ENCODE measurements at regions not wholly inside any gene's neighbourhood (a gene's known extent, or its start where the extent isn't known, plus 50 kb on each side); places are given as distances from the start of the nearest gene placed in this dataset.

DNA sequence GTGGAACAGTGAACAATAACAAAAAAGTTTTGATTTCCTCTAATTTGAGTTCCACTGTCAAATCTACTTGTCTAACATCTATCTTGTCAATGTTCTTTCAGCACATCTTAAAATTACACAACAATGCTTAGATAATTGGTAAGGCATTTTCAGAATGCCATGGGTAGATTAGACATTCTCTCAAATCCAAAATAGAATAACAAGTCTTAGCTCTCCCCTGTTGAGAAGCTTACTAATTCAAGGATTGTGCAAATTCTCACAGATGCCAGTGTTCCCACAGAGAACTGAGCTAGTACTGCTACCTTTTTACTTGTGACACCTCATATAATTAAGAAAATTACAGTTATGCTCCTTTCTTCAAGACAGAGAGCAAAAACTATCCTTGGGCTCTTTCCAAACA lies 2442.0 kb downstream of the PCDH7 start:
- Histone ChIP-seq H3K36me3 (ENCODE audit: insufficient read depth, low read length) (no peaks in the 10 kb centered on the region), H3K4me3 (ENCODE audit: low read depth in 1 of 2, low read length in 2 of 2) (no peak overlapping the region), H3K27me3 (ENCODE audit: control insufficient read depth in 1 of 2, insufficient read depth in 2 of 2, low read length in 2 of 2) (no peaks in the 10 kb centered on the region), H3K27ac (ENCODE audit: low read depth, low read length) (no peak overlapping the region), H3K9ac (ENCODE audit: low read length) (no peak overlapping the region), H3K4me1 (ENCODE audit: insufficient read depth, low read length) (no peaks in the 10 kb centered on the region), H3K9me3 (ENCODE audit: low read length) (no peaks in the 10 kb centered on the region)

DNA sequence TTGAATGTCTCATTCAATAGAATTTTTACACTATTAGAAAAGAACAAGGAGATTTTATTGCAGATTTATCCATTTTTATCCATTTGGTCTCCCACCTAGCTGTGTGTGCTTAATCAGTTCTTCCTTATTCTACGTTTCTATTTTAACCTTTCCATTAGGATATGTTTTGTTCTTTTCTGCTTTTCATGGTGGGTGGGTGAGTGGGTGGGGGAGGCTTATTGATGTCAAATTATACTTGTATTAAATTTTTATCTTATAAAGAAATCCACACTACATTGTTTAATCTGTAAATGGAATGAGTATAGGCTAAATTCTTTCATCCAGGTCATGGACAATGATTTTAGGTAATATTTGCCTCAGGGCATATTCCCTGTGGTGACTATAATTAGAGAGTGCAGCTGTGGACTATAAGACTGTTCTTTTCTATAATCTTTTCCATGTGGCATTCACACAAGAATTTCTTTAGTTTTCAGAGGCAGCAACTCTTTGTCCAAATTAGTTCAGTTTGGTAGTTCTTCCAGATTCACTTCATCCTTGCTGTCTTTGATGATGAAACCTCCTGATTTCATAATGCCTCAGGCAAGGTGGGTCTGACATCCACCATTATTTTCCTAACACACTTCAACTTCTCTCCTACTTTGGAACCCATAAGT lies 2451.8 kb downstream of the PCDH7 start:
- Histone ChIP-seq H3K27ac (ENCODE audit: low read depth, low read length) (no peak overlapping the region), H3K9me3 (ENCODE audit: low read length) (no peaks in the 10 kb centered on the region), H3K9ac (ENCODE audit: low read length) (no peak overlapping the region), H3K36me3 (ENCODE audit: insufficient read depth, low read length) (no peaks in the 10 kb centered on the region), H3K4me1 (ENCODE audit: insufficient read depth, low read length) (no peaks in the 10 kb centered on the region), H3K4me3 (ENCODE audit: low read depth in 1 of 2, low read length in 2 of 2) (no peak overlapping the region), H3K27me3 (ENCODE audit: control insufficient read depth in 1 of 2, insufficient read depth in 2 of 2, low read length in 2 of 2) (no peaks in the 10 kb centered on the region)

DNA sequence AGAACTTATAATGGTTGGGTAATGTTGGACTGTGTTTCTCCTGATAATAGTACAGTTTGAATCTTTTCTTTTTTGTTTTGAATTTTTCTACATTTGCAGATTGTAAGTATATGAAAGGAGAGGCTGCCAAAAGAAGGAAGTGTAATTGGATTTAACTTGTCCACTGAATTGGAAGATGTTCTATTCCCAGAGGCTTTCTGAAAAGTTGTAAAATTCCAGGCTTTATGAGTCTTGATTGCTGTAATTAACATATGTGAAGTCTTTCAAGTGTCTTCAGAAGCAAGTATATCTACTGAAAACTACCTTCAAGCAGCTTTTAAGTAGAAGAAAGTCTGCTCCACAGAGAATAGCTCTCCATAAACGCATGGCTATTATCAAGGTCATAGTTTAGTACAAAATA lies 2456.4 kb downstream of the PCDH7 start:
- no peak overlapping the region for H3K4me3 ChIP-seq (ENCODE audit: low read depth in 1 of 2, low read length in 2 of 2)
- H3K27me3 ChIP-seq (ENCODE audit: control insufficient read depth in 1 of 2, insufficient read depth in 2 of 2, low read length in 2 of 2) = no peaks in the 10 kb centered on the region
- no peaks in the 10 kb centered on the region for H3K9me3 ChIP-seq (ENCODE audit: low read length)
- no peaks in the 10 kb centered on the region for H3K36me3 ChIP-seq (ENCODE audit: insufficient read depth, low read length)
- H3K9ac ChIP-seq (ENCODE audit: low read length) = no peak overlapping the region
- no peak overlapping the region for H3K27ac ChIP-seq (ENCODE audit: low read depth, low read length)
- no peaks in the 10 kb centered on the region for H3K4me1 ChIP-seq (ENCODE audit: insufficient read depth, low read length)

DNA sequence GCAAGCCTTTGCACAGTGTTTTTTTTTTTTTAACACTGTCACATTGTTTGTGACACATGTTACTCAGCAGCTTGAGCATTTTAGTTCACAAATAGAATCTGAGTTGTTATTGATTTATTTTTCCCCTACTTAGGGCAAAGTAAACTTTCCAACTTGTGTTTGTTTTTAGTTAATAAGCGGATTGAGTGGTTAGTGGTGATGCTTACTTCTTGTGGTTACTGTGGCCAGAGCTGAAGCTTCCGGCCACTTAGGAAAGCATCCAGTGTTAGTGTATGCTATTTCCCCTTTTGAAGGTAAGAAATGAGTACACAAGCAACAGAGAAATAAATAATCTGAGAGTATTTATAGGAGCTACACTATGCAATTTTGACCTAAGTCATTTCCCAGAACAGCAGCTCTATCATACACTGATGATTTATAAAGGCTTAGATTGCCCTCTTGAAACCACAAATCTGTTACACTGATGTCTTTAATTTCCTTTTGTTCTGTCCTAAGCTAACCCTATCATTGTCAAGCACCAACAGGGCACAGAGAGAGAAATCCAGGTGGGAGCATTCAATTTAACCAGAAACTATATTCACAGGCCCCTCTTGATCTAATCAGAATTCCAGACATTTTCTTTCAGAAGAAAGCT lies 2464.6 kb downstream of the PCDH7 start:
- no peak overlapping the region for H3K27ac ChIP-seq (ENCODE audit: low read depth, low read length)
- H3K9me3 ChIP-seq (ENCODE audit: low read length) = no peaks in the 10 kb centered on the region
- no peak overlapping the region for H3K4me3 ChIP-seq (ENCODE audit: low read depth in 1 of 2, low read length in 2 of 2)
- H3K36me3 ChIP-seq (ENCODE audit: insufficient read depth, low read length) = no peaks in the 10 kb centered on the region
- H3K9ac ChIP-seq (ENCODE audit: low read length) = no peak overlapping the region
- no peaks in the 10 kb centered on the region for H3K27me3 ChIP-seq (ENCODE audit: control insufficient read depth in 1 of 2, insufficient read depth in 2 of 2, low read length in 2 of 2)
- no peaks in the 10 kb centered on the region for H3K4me1 ChIP-seq (ENCODE audit: insufficient read depth, low read length)

DNA sequence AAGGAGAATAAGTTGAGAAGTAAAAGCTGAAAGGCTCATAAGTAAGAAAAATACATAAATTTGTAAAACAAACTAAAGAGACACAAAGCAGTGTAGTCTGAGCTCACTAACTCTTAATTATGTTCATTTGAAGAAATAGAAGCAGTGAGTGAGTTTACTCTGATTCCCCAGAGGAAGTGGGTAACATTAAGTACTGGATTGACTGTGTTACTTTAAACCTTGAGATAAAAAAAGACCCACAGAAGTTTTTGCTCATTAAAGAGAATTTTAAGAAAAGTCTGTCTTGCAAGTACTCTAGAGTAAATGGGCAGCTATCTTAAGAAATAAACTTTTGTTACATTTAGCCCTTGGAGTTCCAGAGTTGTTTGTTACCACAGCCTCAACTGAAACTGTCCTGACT lies 2466.9 kb downstream of the PCDH7 start:
- Histone ChIP-seq H3K9ac (ENCODE audit: low read length) (no peak overlapping the region), H3K27ac (ENCODE audit: low read depth, low read length) (no peak overlapping the region), H3K9me3 (ENCODE audit: low read length) (no peaks in the 10 kb centered on the region), H3K36me3 (ENCODE audit: insufficient read depth, low read length) (no peaks in the 10 kb centered on the region), H3K4me3 (ENCODE audit: low read depth in 1 of 2, low read length in 2 of 2) (no peak overlapping the region), H3K27me3 (ENCODE audit: control insufficient read depth in 1 of 2, insufficient read depth in 2 of 2, low read length in 2 of 2) (no peaks in the 10 kb centered on the region), H3K4me1 (ENCODE audit: insufficient read depth, low read length) (no peaks in the 10 kb centered on the region)

DNA sequence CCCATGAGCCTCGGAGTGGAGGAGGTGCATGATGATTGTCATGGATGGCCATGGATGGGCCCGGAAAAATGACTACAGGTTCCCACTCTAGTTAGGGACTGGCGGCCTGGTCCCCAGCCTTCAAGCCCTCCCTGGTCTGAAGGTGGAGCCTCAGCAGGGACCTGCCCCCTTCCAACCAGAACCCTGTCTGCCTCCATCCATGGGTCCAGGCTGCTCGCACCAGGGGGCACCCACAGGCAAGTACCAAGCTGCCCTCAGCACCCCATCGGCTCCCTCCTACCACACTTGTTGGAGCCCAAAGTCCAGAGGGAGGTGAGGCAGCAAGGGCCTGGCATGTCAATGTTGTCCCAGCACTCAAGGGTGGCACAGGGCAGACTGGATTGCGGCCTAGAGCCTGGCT lies 2468.6 kb downstream of the PCDH7 start:
- no peaks in the 10 kb centered on the region for H3K9me3 ChIP-seq (ENCODE audit: low read length)
- no peak overlapping the region for H3K4me3 ChIP-seq (ENCODE audit: low read depth in 1 of 2, low read length in 2 of 2)
- no peak overlapping the region for H3K9ac ChIP-seq (ENCODE audit: low read length)
- no peaks in the 10 kb centered on the region for H3K36me3 ChIP-seq (ENCODE audit: insufficient read depth, low read length)
- H3K27ac ChIP-seq (ENCODE audit: low read depth, low read length) = no peak overlapping the region
- H3K27me3 ChIP-seq (ENCODE audit: control insufficient read depth in 1 of 2, insufficient read depth in 2 of 2, low read length in 2 of 2) = no peaks in the 10 kb centered on the region
- H3K4me1 ChIP-seq (ENCODE audit: insufficient read depth, low read length) = no peaks in the 10 kb centered on the region

DNA sequence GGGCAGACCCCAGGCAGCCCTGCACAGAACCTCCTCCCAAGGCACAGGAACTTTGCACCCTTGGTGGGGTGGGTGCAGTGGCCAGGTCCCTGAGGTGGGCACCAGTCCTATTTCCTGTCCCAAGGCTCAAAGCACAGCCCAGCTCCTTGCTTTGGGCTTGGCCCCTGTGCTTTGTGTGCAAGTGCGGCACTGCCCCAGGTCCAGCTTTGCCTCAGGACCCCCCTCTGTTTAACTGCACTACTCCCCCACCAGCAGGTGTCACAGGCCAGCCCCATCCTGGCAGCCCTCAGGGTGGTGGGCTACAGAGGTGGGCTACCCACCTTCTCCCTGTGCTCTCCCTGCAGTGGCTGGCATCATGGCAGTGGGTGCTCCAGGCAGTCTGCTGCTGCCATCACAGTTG lies 2469.0 kb downstream of the PCDH7 start:
- Histone ChIP-seq H3K27ac (ENCODE audit: low read depth, low read length) (no peak overlapping the region), H3K9ac (ENCODE audit: low read length) (no peak overlapping the region)

DNA sequence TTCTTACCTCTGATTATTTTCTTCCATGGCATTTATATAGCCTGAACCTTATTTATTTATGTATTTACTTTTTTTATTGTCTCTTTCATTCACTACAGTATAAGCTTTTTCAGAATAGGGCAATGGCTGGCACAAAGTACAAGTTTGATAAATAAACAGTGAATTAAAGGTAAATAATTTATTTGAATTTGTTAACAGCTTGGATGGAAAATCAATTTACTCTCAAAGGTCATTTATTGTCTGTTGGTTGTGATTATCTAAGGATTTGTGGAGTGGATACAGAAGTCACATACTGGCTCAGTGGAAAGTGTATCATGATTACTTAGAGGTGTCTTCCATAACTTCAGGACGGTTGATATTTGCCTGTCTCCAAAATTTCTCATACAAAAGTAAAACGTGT lies 2472.9 kb downstream of the PCDH7 start:
- H3K27me3 ChIP-seq (ENCODE audit: control insufficient read depth in 1 of 2, insufficient read depth in 2 of 2, low read length in 2 of 2) = no peaks in the 10 kb centered on the region
- H3K36me3 ChIP-seq (ENCODE audit: insufficient read depth, low read length) = no peaks in the 10 kb centered on the region
- no peak overlapping the region for H3K4me3 ChIP-seq (ENCODE audit: low read depth in 1 of 2, low read length in 2 of 2)
- H3K9me3 ChIP-seq (ENCODE audit: low read length) = no peaks in the 10 kb centered on the region
- no peak overlapping the region for H3K27ac ChIP-seq (ENCODE audit: low read depth, low read length)
- no peaks in the 10 kb centered on the region for H3K4me1 ChIP-seq (ENCODE audit: insufficient read depth, low read length)
- H3K9ac ChIP-seq (ENCODE audit: low read length) = no peak overlapping the region

More for the DNA sequence above, 2469.0 kb downstream of the PCDH7 start:
- no peak overlapping the region for H3K4me3 ChIP-seq (ENCODE audit: low read depth in 1 of 2, low read length in 2 of 2)
- no peaks in the 10 kb centered on the region for H3K9me3 ChIP-seq (ENCODE audit: low read length)
- no peaks in the 10 kb centered on the region for H3K36me3 ChIP-seq (ENCODE audit: insufficient read depth, low read length)
- no peaks in the 10 kb centered on the region for H3K27me3 ChIP-seq (ENCODE audit: control insufficient read depth in 1 of 2, insufficient read depth in 2 of 2, low read length in 2 of 2)
- H3K4me1 ChIP-seq (ENCODE audit: insufficient read depth, low read length) = no peaks in the 10 kb centered on the region

DNA sequence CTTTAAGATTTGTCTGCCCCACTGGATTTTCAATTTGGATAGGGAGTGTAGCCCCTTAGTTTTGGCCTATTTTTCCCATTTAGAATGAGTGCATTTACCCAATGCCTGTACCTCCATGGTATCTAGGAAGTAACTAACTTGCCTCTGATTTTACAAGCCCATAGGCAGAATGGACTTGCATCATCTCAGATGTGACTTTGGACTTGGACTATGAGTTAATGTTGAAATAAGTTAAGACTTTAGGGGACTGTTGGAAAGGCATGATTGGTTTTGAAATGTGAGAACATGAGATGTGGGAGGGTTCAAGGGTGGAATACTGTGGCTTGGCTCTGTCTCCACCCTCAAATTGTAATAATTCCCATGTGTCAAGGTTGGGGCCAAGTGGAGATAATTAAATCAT lies 2480.2 kb downstream of the PCDH7 start:
- H3K4me1 ChIP-seq (ENCODE audit: insufficient read depth, low read length) = no peaks in the 10 kb centered on the region
- no peaks in the 10 kb centered on the region for H3K9me3 ChIP-seq (ENCODE audit: low read length)
- no peaks in the 10 kb centered on the region for H3K36me3 ChIP-seq (ENCODE audit: insufficient read depth, low read length)
- H3K27ac ChIP-seq (ENCODE audit: low read depth, low read length) = no peak overlapping the region
- H3K9ac ChIP-seq (ENCODE audit: low read length) = no peak overlapping the region
- H3K4me3 ChIP-seq (ENCODE audit: low read depth in 1 of 2, low read length in 2 of 2) = no peak overlapping the region
- no peaks in the 10 kb centered on the region for H3K27me3 ChIP-seq (ENCODE audit: control insufficient read depth in 1 of 2, insufficient read depth in 2 of 2, low read length in 2 of 2)

DNA sequence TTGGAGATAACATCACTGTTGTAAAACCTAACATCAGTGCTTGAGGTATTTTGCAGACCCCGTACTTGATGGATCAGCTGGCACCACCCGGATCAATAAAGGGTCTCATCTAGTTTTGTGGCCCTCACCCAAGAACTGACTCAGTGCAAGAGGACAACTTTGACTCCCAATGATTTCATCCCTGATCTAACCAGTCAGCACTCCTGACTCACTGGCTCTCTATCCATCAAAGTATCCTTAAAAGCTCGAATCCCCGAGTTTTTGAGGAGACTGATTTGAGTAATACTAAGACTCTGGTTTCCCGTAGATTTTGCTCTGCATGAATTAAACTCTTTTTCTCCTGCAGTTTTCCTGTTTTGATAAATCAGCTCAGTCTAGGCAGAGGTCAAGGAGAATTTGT lies 2498.1 kb downstream of the PCDH7 start:
- Histone ChIP-seq H3K9me3 (ENCODE audit: low read length) (no peaks in the 10 kb centered on the region), H3K4me3 (ENCODE audit: low read depth in 1 of 2, low read length in 2 of 2) (no peak overlapping the region), H3K27me3 (ENCODE audit: control insufficient read depth in 1 of 2, insufficient read depth in 2 of 2, low read length in 2 of 2) (no peaks in the 10 kb centered on the region), H3K4me1 (ENCODE audit: insufficient read depth, low read length) (no peaks in the 10 kb centered on the region), H3K36me3 (ENCODE audit: insufficient read depth, low read length) (no peaks in the 10 kb centered on the region), H3K9ac (ENCODE audit: low read length) (no peak overlapping the region), H3K27ac (ENCODE audit: low read depth, low read length) (no peak overlapping the region)

DNA sequence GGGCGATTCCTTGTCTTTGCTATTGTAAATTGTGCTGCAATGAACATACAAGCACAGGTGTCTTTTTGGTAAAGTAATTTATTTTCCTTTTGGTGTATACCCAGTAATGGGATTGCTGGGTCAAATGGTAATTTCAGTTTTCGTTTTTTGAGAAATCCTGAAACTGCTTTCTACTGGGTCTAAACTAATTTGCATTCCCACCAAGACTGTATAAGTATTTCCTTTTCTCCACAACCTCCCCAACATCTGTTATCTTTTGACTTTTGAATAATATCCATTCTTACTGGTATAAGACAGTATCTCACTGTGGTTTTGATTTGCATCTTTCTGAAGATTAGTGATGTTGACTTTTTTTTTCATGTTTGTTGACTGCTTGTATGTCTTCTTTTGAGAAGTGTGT lies 2506.0 kb downstream of the PCDH7 start:
- no peak overlapping the region for H3K9ac ChIP-seq (ENCODE audit: low read length)
- H3K4me3 ChIP-seq (ENCODE audit: low read depth in 1 of 2, low read length in 2 of 2) = no peak overlapping the region
- no peaks in the 10 kb centered on the region for H3K27me3 ChIP-seq (ENCODE audit: control insufficient read depth in 1 of 2, insufficient read depth in 2 of 2, low read length in 2 of 2)
- no peaks in the 10 kb centered on the region for H3K36me3 ChIP-seq (ENCODE audit: insufficient read depth, low read length)
- no peaks in the 10 kb centered on the region for H3K9me3 ChIP-seq (ENCODE audit: low read length)
- no peaks in the 10 kb centered on the region for H3K4me1 ChIP-seq (ENCODE audit: insufficient read depth, low read length)
- no peak overlapping the region for H3K27ac ChIP-seq (ENCODE audit: low read depth, low read length)

DNA sequence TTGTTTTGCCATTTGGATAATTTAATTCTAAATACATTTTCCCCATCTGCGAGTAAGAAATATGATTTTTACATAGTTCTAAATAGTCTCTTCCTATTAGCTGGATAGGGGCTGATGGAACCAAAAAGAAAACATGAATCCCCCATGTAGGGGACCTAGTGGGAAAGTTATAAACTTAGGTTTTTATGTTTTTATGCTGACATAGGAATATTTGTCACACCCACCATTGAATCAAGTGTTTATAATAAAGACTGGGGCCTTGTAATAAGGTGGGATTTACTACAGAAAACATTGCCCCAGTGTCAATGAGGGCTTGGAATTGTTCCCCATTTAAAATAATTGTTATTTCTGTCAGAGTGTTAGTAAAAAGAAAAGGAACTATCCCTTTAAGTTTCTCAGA lies 2506.6 kb downstream of the PCDH7 start:
- H3K27ac ChIP-seq (ENCODE audit: low read depth, low read length) = no peak overlapping the region
- no peak overlapping the region for H3K4me3 ChIP-seq (ENCODE audit: low read depth in 1 of 2, low read length in 2 of 2)
- H3K36me3 ChIP-seq (ENCODE audit: insufficient read depth, low read length) = no peaks in the 10 kb centered on the region

More for the DNA sequence above, 2506.6 kb downstream of the PCDH7 start:
- no peak overlapping the region for H3K9ac ChIP-seq (ENCODE audit: low read length)
- H3K27me3 ChIP-seq (ENCODE audit: control insufficient read depth in 1 of 2, insufficient read depth in 2 of 2, low read length in 2 of 2) = no peaks in the 10 kb centered on the region
- no peaks in the 10 kb centered on the region for H3K4me1 ChIP-seq (ENCODE audit: insufficient read depth, low read length)
- no peaks in the 10 kb centered on the region for H3K9me3 ChIP-seq (ENCODE audit: low read length)
